ENCODE measurements at regions not wholly inside any gene's neighbourhood (a gene's known extent, or its start where the extent isn't known, plus 50 kb on each side); places are given as distances from the start of the nearest gene placed in this dataset.
A peak's percentile ranks its signal among the peaks of the same experiment; 100 is the strongest.

- H3K9ac ChIP-seq = no peak overlapping the region
- H3F3A ChIP-seq (replicated peaks; ENCODE audit: insufficient read depth) = no peaks in the 10 kb centered on the region
- no peak overlapping the region for H3K4me2 ChIP-seq
- H3K27ac ChIP-seq (ENCODE audit: low read depth in 2 of 2, low read length in 1 of 2) = no peak overlapping the region
- H3K27me3 ChIP-seq (ENCODE audit: insufficient read depth) = no peaks in the 10 kb centered on the region
- H2AFZ ChIP-seq (ENCODE audit: low read depth) = no peak overlapping the region
- H3K79me2 ChIP-seq (ENCODE audit: insufficient read depth) = no peaks in the 10 kb centered on the region
- H3K9me2 ChIP-seq = no peaks in the 10 kb centered on the region
- peaks cover 0 to 12% of the 10 kb centered on the region in 2 experiments; a peak in 2 of 4 replicates for H3K4me1 ChIP-seq (ENCODE audit: control insufficient read depth in 1 of 2, insufficient read depth in 2 of 2, low read depth in 1 of 2, low read length in 1 of 2)
- ChIA-PET CTCF (no interaction called here), POLR2A (no interaction called here)
- H4K20me1 ChIP-seq (ENCODE audit: insufficient read depth) = no peaks in the 10 kb centered on the region
- H3K36me3 ChIP-seq (replicated peaks in 1 of 2; ENCODE audit: control insufficient read depth in 1 of 2, insufficient read depth in 2 of 2, low read length in 1 of 2) = no peaks in the 10 kb centered on the region
- no peak overlapping the region for H3K4me3 ChIP-seq (ENCODE audit: low read depth in 2 of 2, low read length in 1 of 2)
- peak; percentile 10 for DNase-seq
- H3K9me3 ChIP-seq = no peaks in the 10 kb centered on the region
- 54% methylated on average over 6 of the region's 6 CpGs for WGBS (ENCODE audit: low lambda C conversion rate)
- TF ChIP-seq USF1 (IDR thresholded peaks at IDR 0.05; ENCODE audit: borderline replicate concordance, low read depth) = no peak
- TF ChIP-seq NFIC (IDR thresholded peaks at IDR 0.05; ENCODE audit: borderline replicate concordance) = no peak
- no peak for TF ChIP-seq SIN3A (IDR thresholded peaks at IDR 0.05; ENCODE audit: borderline replicate concordance, low read depth, low read length)
- TF ChIP-seq EP300 (IDR thresholded peaks at IDR 0.05; ENCODE audit: borderline replicate concordance in 1 of 2, low read depth in 1 of 2, low read length in 1 of 2) = peak in 1 of 2 experiments; percentile 8; a peak in 1 of 4 replicates
These were observed 300.2 kb upstream of the SLCO3A1 start for GRCh38 chr15:91553196-91553854.

GRCh38 chr15:91555312-91555711 is 298.2 kb upstream of the SLCO3A1 start:
- CTCF ChIA-PET = interaction anchor here (1.4 kb wide), 1 partner anchor 151 kb away, joined by 4 read pairs; no protein-coding TSS in a partner anchor
- H3K9ac ChIP-seq = no peak overlapping the region
- no peaks in the 10 kb centered on the region for H3K9me3 ChIP-seq
- no peaks in the 10 kb centered on the region for H3K36me3 ChIP-seq (replicated peaks in 1 of 2; ENCODE audit: control insufficient read depth in 1 of 2, insufficient read depth in 2 of 2, low read length in 1 of 2)
- TF ChIP-seq FOSL2 (IDR thresholded peaks at IDR 0.05; ENCODE audit: borderline replicate concordance, low read depth) (no peak), NFIC (IDR thresholded peaks at IDR 0.05; ENCODE audit: borderline replicate concordance) (no peak), RXRA (IDR thresholded peaks at IDR 0.05; ENCODE audit: borderline replicate concordance, low read depth) (no peak), NRF1 (IDR thresholded peaks at IDR 0.05; ENCODE audit: low read depth, low read length) (no peak), FOXM1 (IDR thresholded peaks at IDR 0.05; ENCODE audit: low read depth) (no peak), REST (IDR thresholded peaks at IDR 0.05; ENCODE audit: low read depth, low read length) (no peak), CHD2 (IDR thresholded peaks at IDR 0.05; ENCODE audit: low read length, partially characterized antibody) (no peak), GATA2 (CRISPR knock-in tag; IDR thresholded peaks at IDR 0.05) (no peak), TEAD4 (IDR thresholded peaks at IDR 0.05; ENCODE audit: borderline replicate concordance, insufficient read depth) (no peak), MEF2A (IDR thresholded peaks at IDR 0.05; ENCODE audit: borderline replicate concordance, low read depth) (no peak), MAX (IDR thresholded peaks at IDR 0.05; ENCODE audit: low read depth) (no peak)
- no peak overlapping the region for H2AFZ ChIP-seq (ENCODE audit: low read depth)
- no peaks in the 10 kb centered on the region for H3F3A ChIP-seq (replicated peaks; ENCODE audit: insufficient read depth)
- no peaks in the 10 kb centered on the region for H3K27me3 ChIP-seq (ENCODE audit: insufficient read depth)
- no peak overlapping the region for H3K4me3 ChIP-seq (ENCODE audit: low read depth in 2 of 2, low read length in 1 of 2)
- POLR2A ChIA-PET = no interaction called here
- no peak for DNase-seq
- H3K4me1 ChIP-seq (ENCODE audit: control insufficient read depth in 1 of 2, insufficient read depth in 2 of 2, low read depth in 1 of 2, low read length in 1 of 2) = peaks cover 0 to 12% of the 10 kb centered on the region in 2 experiments; a peak in 2 of 4 replicates
- H3K27ac ChIP-seq (ENCODE audit: low read depth in 2 of 2, low read length in 1 of 2) = no peak overlapping the region
- H3K9me2 ChIP-seq = no peaks in the 10 kb centered on the region
- no peaks in the 10 kb centered on the region for H3K79me2 ChIP-seq (ENCODE audit: insufficient read depth)
- no peaks in the 10 kb centered on the region for H4K20me1 ChIP-seq (ENCODE audit: insufficient read depth)
- no peak overlapping the region for H3K4me2 ChIP-seq
- WGBS (ENCODE audit: low lambda C conversion rate) = 85% methylated on average over 4 of the region's 4 CpGs
